HL-60 (cell line): ENCODE measurements at regions not wholly inside any gene's neighbourhood (a gene's known extent, or its start where the extent isn't known, plus 50 kb on each side); places are given as distances from the start of the nearest gene placed in this dataset.

Source experiments
- GABPA ChIP-seq: IDR thresholded peaks from 2 replicates; pipeline ENCODE4 v1.6.1; 2012; ENCODE audit warnings: low read depth
- POLR2AphosphoS5 ChIP-seq: IDR thresholded peaks from 2 replicates; pipeline ENCODE4 v1.6.1; 2012; ENCODE audit warnings: low read depth
- SPI1 ChIP-seq: IDR thresholded peaks from 2 replicates; pipeline ENCODE4 v1.6.1; 2012; ENCODE audit warnings: low read depth, mild to moderate bottlenecking, borderline replicate concordance
- TF ChIP-seq, protein P1 (sequence below): IDR thresholded peaks from 2 replicates; pipeline ENCODE4 v1.6.1; 2012; ENCODE audit warnings: low read depth; ENCODE audit not compliant: insufficient replicate concordance
- TF ChIP-seq, protein P2 (sequence below): IDR thresholded peaks from one replicate; pipeline ENCODE4 v1.5.1; 2011; ENCODE audit warnings: low read length, control low read depth, inconsistent platforms; ENCODE audit not compliant: insufficient read depth

GRCh38 chr4:22906045-22906444 is 213.3 kb downstream of the GBA3 start:
- TF ChIP-seq, protein P1, sequence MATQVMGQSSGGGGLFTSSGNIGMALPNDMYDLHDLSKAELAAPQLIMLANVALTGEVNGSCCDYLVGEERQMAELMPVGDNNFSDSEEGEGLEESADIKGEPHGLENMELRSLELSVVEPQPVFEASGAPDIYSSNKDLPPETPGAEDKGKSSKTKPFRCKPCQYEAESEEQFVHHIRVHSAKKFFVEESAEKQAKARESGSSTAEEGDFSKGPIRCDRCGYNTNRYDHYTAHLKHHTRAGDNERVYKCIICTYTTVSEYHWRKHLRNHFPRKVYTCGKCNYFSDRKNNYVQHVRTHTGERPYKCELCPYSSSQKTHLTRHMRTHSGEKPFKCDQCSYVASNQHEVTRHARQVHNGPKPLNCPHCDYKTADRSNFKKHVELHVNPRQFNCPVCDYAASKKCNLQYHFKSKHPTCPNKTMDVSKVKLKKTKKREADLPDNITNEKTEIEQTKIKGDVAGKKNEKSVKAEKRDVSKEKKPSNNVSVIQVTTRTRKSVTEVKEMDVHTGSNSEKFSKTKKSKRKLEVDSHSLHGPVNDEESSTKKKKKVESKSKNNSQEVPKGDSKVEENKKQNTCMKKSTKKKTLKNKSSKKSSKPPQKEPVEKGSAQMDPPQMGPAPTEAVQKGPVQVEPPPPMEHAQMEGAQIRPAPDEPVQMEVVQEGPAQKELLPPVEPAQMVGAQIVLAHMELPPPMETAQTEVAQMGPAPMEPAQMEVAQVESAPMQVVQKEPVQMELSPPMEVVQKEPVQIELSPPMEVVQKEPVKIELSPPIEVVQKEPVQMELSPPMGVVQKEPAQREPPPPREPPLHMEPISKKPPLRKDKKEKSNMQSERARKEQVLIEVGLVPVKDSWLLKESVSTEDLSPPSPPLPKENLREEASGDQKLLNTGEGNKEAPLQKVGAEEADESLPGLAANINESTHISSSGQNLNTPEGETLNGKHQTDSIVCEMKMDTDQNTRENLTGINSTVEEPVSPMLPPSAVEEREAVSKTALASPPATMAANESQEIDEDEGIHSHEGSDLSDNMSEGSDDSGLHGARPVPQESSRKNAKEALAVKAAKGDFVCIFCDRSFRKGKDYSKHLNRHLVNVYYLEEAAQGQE: no peak
- TF ChIP-seq POLR2AphosphoS5 (no peak), GABPA (no peak), SPI1 (no peak)
- TF ChIP-seq, protein P2, sequence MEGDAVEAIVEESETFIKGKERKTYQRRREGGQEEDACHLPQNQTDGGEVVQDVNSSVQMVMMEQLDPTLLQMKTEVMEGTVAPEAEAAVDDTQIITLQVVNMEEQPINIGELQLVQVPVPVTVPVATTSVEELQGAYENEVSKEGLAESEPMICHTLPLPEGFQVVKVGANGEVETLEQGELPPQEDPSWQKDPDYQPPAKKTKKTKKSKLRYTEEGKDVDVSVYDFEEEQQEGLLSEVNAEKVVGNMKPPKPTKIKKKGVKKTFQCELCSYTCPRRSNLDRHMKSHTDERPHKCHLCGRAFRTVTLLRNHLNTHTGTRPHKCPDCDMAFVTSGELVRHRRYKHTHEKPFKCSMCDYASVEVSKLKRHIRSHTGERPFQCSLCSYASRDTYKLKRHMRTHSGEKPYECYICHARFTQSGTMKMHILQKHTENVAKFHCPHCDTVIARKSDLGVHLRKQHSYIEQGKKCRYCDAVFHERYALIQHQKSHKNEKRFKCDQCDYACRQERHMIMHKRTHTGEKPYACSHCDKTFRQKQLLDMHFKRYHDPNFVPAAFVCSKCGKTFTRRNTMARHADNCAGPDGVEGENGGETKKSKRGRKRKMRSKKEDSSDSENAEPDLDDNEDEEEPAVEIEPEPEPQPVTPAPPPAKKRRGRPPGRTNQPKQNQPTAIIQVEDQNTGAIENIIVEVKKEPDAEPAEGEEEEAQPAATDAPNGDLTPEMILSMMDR: no peak
